Panc1 (cell line): ENCODE measurements at regions not wholly inside any gene's neighbourhood (a gene's known extent, or its start where the extent isn't known, plus 50 kb on each side); places are given as distances from the start of the nearest gene placed in this dataset.
"Not testable (repeated sequence)": the region's sequence is repeated elsewhere in the genome, so short reads cannot be mapped to it uniquely, and the experiment has no call there.

ENCODE experiments used
- ATAC-seq: fragments of 200-7000 bp; cut with Tn5 transposase; 2 replicates; pipeline ENCODE4 v1.9.1; 2020; ENCODE audit warnings: mild to moderate bottlenecking, moderate library complexity
- BruUV-seq: library from RNA; stranded (reverse); fragments of 400-500 nt; replicated peaks from 2 replicates; lab custom pipeline; 2021; lab: Mats Ljungman, UMichigan
- CTCF ChIA-PET: fragments of 300-600 bp; sonication (Branson Sonifier 250); formaldehyde crosslinking; loops from one replicate; lab custom pipeline; 2022; ENCODE audit warnings: antibody characterized with exemption; lab: Charles Lee
- POLR2A ChIA-PET: fragments of 300-600 bp; sonication (Branson Sonifier 250); formaldehyde crosslinking; loops from one replicate; lab custom pipeline; 2022; ENCODE audit warnings: antibody characterized with exemption; lab: Charles Lee
- DNase-seq: peaks from one replicate; pipeline ENCODE4 v3.0.0-alpha.2; 2010; ENCODE audit warnings: low read depth, low spot score
- H3K27ac ChIP-seq: 2 replicates; pipeline ENCODE4 v1.5.1; 2011; ENCODE audit warnings: mild to moderate bottlenecking, low read length, inconsistent platforms
- H3K27me3 ChIP-seq: fragments of 200-500 bp; sonication (Bioruptor generic); 2 replicates; pipeline ENCODE4 v1.6.0; 2014; ENCODE audit warnings: low read length, inconsistent platforms; ENCODE audit not compliant: control insufficient read depth, insufficient read depth
- H3K36me3 ChIP-seq: fragments of 200-500 bp; sonication (Bioruptor generic); 2 replicates; pipeline ENCODE4 v1.5.1; 2014; ENCODE audit warnings: inconsistent platforms, mild to moderate bottlenecking, low read length, moderate library complexity; ENCODE audit not compliant: control insufficient read depth, insufficient read depth
- H3K4me1 ChIP-seq: 2 replicates; pipeline ENCODE4 v1.5.1; 2011; ENCODE audit warnings: inconsistent platforms, mild to moderate bottlenecking, low read length, moderate library complexity; ENCODE audit not compliant: control insufficient read depth, insufficient read depth
- H3K4me3 ChIP-seq, 2 experiments: 2 replicates each; pipeline ENCODE4 v1.5.1; 2011 to 2012; ENCODE audit warnings: low read depth in 2 of 2, low read length in 2 of 2, mild to moderate bottlenecking in 2 of 2, inconsistent platforms in 1 of 2, moderate library complexity in 1 of 2
- H3K9me3 ChIP-seq: fragments of 200-500 bp; sonication (Bioruptor generic); 2 replicates; pipeline ENCODE4 v1.5.1; 2014; ENCODE audit warnings: low read depth, mild to moderate bottlenecking, inconsistent platforms, low read length, moderate library complexity; ENCODE audit not compliant: control insufficient read depth, insufficient read depth
- POLR2AphosphoS5 ChIP-seq: IDR thresholded peaks from 2 replicates; pipeline ENCODE4 v1.6.1; 2012; ENCODE audit warnings: mild to moderate bottlenecking, low read depth, low read length, moderate library complexity
- SIN3A ChIP-seq: IDR thresholded peaks from 2 replicates; pipeline ENCODE4 v1.6.1; 2012; ENCODE audit warnings: low read depth, mild to moderate bottlenecking, low read length, moderate library complexity, borderline replicate concordance; ENCODE audit not compliant: insufficient read depth
- TCF7L2 ChIP-seq: IDR thresholded peaks from 2 replicates; pipeline ENCODE4 v1.6.1; 2011; ENCODE audit warnings: mild to moderate bottlenecking, low read depth, low read length, inconsistent platforms
- in situ Hi-C: cut with HindIII; loops from 2 replicates; pipeline ENCODE4 v1.10.0; 2016; ENCODE audit warnings: low sequenced_read_pairs, low pct_unique_long_range_greater_than_20kb
- intact Hi-C: fragments of 100-400 bp; cut with micrococcal nuclease; formaldehyde crosslinking; loops from one replicate; pipeline ENCODE4 v1.10.0; 2022; ENCODE audit not compliant: unreplicated experiment
- TF ChIP-seq, protein P1 (sequence below): fragments of 450-650 bp; IDR thresholded peaks from 2 replicates; pipeline ENCODE4 v1.5.1; 2017; ENCODE audit warnings: mild to moderate bottlenecking
- TF ChIP-seq, protein P2 (sequence below), 2 experiments: IDR thresholded peaks; 2 replicates each; pipeline ENCODE4 v1.6.1; 2011 to 2012; ENCODE audit warnings: low read depth in 2 of 2, control low read depth in 1 of 2, low read length in 1 of 2, mild to moderate bottlenecking in 1 of 2, moderate library complexity in 1 of 2; ENCODE audit not compliant: insufficient read depth in 1 of 2

DNA sequence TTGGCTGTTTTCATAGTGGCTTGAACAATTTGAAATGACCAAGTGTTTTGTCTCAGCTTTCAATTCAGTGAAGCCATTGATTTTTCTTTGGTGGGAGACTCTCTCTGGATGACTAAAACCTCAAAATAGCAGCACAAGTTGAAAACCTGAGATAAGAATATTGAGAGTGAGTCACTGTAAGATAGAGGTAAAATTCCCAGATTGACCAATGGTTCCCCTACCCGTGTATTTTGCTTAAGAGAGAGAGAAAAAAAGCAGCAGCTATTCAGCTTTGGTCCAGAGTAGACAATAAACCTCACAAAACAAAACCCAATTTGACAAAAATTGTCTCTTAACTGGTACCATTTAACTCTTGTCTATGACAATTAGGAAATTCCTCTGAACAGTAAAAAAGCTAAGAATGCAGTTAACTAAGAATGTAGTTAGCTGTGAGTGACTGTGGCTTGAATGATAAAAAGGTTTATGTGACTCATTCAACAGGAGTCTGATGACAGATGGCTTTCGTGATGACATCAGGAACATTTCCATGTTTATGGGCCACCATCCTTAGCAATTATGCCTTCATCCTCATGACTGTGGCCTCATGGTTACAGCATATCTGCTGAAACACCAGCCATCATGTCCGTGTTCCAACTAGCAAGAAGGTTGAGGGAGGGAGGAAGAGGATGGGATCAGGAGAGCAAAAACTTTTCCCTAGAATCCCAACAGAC, 356.9 kb downstream of the NDFIP2 start:
- TF ChIP-seq POLR2AphosphoS5 (no peak), SIN3A (no peak), TCF7L2 (no peak)
- TF ChIP-seq, protein P1, sequence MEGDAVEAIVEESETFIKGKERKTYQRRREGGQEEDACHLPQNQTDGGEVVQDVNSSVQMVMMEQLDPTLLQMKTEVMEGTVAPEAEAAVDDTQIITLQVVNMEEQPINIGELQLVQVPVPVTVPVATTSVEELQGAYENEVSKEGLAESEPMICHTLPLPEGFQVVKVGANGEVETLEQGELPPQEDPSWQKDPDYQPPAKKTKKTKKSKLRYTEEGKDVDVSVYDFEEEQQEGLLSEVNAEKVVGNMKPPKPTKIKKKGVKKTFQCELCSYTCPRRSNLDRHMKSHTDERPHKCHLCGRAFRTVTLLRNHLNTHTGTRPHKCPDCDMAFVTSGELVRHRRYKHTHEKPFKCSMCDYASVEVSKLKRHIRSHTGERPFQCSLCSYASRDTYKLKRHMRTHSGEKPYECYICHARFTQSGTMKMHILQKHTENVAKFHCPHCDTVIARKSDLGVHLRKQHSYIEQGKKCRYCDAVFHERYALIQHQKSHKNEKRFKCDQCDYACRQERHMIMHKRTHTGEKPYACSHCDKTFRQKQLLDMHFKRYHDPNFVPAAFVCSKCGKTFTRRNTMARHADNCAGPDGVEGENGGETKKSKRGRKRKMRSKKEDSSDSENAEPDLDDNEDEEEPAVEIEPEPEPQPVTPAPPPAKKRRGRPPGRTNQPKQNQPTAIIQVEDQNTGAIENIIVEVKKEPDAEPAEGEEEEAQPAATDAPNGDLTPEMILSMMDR, result no peak
- TF ChIP-seq, protein P2, sequence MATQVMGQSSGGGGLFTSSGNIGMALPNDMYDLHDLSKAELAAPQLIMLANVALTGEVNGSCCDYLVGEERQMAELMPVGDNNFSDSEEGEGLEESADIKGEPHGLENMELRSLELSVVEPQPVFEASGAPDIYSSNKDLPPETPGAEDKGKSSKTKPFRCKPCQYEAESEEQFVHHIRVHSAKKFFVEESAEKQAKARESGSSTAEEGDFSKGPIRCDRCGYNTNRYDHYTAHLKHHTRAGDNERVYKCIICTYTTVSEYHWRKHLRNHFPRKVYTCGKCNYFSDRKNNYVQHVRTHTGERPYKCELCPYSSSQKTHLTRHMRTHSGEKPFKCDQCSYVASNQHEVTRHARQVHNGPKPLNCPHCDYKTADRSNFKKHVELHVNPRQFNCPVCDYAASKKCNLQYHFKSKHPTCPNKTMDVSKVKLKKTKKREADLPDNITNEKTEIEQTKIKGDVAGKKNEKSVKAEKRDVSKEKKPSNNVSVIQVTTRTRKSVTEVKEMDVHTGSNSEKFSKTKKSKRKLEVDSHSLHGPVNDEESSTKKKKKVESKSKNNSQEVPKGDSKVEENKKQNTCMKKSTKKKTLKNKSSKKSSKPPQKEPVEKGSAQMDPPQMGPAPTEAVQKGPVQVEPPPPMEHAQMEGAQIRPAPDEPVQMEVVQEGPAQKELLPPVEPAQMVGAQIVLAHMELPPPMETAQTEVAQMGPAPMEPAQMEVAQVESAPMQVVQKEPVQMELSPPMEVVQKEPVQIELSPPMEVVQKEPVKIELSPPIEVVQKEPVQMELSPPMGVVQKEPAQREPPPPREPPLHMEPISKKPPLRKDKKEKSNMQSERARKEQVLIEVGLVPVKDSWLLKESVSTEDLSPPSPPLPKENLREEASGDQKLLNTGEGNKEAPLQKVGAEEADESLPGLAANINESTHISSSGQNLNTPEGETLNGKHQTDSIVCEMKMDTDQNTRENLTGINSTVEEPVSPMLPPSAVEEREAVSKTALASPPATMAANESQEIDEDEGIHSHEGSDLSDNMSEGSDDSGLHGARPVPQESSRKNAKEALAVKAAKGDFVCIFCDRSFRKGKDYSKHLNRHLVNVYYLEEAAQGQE (IDR thresholded peaks at IDR 0.05; ENCODE audit: insufficient read depth in 1 of 2, low read depth in 2 of 2, low read length in 1 of 2), result no peak
- ATAC-seq (no peak), DNase-seq (no peak)
- Histone ChIP-seq H3K36me3 (no peaks in the 10 kb centered on the region), H3K4me1 (no peaks in the 10 kb centered on the region), H3K27ac (no peak overlapping the region), H3K9me3 (no peaks in the 10 kb centered on the region), H3K27me3 (no peaks in the 10 kb centered on the region), H3K4me3 (no peak overlapping the region)
- ChIA-PET CTCF (no interaction called here), POLR2A (no interaction called here)
- no TSS peak for BruUV-seq
- in situ Hi-C loops, result no loop called here
- intact Hi-C loops, result no loop called here

DNA sequence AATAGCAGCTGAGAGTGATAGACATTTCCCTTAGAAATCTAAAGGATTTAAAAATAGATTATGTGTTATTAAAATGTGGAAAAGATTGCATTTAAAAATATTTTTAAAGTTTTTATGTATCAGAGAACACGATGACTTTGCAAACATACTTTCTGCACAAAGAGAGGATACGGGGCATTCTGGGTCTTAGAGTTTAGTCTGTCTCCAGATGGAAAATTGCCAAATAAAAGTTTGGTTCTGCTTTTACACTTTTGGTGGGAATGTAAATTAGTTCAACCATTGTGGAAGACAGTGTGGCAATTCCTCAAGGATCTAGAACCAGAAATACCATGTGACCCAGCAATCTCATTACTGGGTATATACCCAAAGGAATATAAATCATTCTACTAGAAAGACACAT, 355.2 kb downstream of the NDFIP2 start:
- DNase-seq, H3K4me3 ChIP-seq, H3K36me3 ChIP-seq, H3K4me1 ChIP-seq, CTCF ChIA-PET, POLR2A ChIA-PET, ATAC-seq, H3K27ac ChIP-seq, BruUV-seq, H3K27me3 ChIP-seq, in situ Hi-C loops, H3K9me3 ChIP-seq, intact Hi-C loops: not testable (repeated sequence)

DNA sequence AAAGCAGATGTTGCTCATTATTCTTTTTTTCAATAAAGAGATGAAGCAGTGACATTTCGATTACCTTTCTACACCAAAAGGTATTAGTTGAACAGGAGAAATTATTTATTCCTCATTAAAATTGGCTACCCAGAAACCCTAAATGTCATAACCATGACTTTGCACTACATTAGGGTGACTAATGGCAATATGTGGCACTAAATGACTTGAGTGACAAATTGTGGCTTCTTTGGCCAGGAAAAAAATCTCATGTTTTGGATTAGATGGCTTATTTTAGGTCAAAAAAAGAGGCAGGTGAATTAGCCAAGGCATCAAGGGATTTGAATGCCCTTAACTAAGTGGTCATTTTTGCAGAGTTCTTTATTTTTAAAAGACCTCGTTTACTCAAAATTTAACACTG, 353.9 kb downstream of the NDFIP2 start:
- ATAC-seq, result no peak
- Histone ChIP-seq H3K9me3 (no peaks in the 10 kb centered on the region), H3K36me3 (no peaks in the 10 kb centered on the region), H3K4me3 (no peak overlapping the region), H3K4me1 (no peaks in the 10 kb centered on the region), H3K27me3 (no peaks in the 10 kb centered on the region), H3K27ac (no peak overlapping the region)
- in situ Hi-C loops (no loop called here), intact Hi-C loops (no loop called here)
- no peak for DNase-seq
- POLR2A ChIA-PET, result no interaction called here
- TF ChIP-seq SIN3A (no peak), TCF7L2 (no peak), POLR2AphosphoS5 (no peak)
- TF ChIP-seq, protein P2 (IDR thresholded peaks at IDR 0.05; ENCODE audit: insufficient read depth in 1 of 2, low read depth in 2 of 2, low read length in 1 of 2), result no peak
- TF ChIP-seq, protein P1, result no peak
- no TSS peak for BruUV-seq
- CTCF ChIA-PET, result no interaction called here
